GM12878 (cell line): ENCODE measurements at regions not wholly inside any gene's neighbourhood (a gene's known extent, or its start where the extent isn't known, plus 50 kb on each side); places are given as distances from the start of the nearest gene placed in this dataset.

Experiments used
- ATAC-seq: fragments of 200-7000 bp; cut with Tn5 transposase; 3 replicates; pipeline ENCODE4 v1.9.1; 2020; ENCODE audit warnings: mild to moderate bottlenecking, moderate library complexity
- BruUV-seq: library from RNA; stranded (reverse); fragments of 400-500 nt; replicated peaks from 2 replicates; lab custom pipeline; 2021; lab: Mats Ljungman, UMichigan
- CTCF ChIA-PET: fragments of 300-600 bp; sonication (Branson Sonifier 250); formaldehyde crosslinking; extraction: SDS; loops from one replicate; lab custom pipeline; 2021; ENCODE audit warnings: inconsistent platforms; lab: Yijun Ruan, JAX
- POLR2A ChIA-PET: fragments of 350-600 bp; formaldehyde crosslinking; extraction: SDS; loops from one replicate; lab custom pipeline; 2021; ENCODE audit warnings: inconsistent platforms; lab: Charles Lee
- RAD21 ChIA-PET: fragments of 300-600 bp; sonication (Branson Sonifier 250); formaldehyde crosslinking; loops from one replicate; lab custom pipeline; 2023; ENCODE audit warnings: antibody characterized with exemption; ENCODE audit not compliant: unreplicated experiment; lab: Charles Lee
- SMC1A ChIA-PET: fragments of 300-600 bp; sonication (Branson Sonifier 250); formaldehyde crosslinking; loops from one replicate; lab custom pipeline; 2023; ENCODE audit not compliant: unreplicated experiment, uncharacterized antibody; lab: Charles Lee
- DNase-seq: peaks from one replicate; pipeline ENCODE4 v3.0.0-alpha.2; 2011; ENCODE audit warnings: low read depth, low spot score
- FAIRE-seq: peaks from 3 replicates; lab custom pipeline; 2011; peaks lifted over from hg19 to GRCh38; lab: Jason Lieb, UNC
- H2AFZ ChIP-seq: 2 replicates; pipeline ENCODE4 v1.6.0; 2011; ENCODE audit warnings: low read depth, low read length, control low read depth; ENCODE audit not compliant: control insufficient read depth
- H3K27ac ChIP-seq: 2 replicates; pipeline ENCODE4 v1.5.1; 2011; ENCODE audit warnings: control low read depth; ENCODE audit not compliant: control insufficient read depth, insufficient read depth
- H3K27me3 ChIP-seq, 2 experiments: replicated peaks in 1 of 2; 2 replicates each; pipeline versions ENCODE4 v1.6.0 to v1.6.1; 2011; ENCODE audit warnings: low read length in 1 of 2; ENCODE audit not compliant: control insufficient read depth in 2 of 2, insufficient read depth in 2 of 2
- H3K36me3 ChIP-seq, 2 experiments: 2 replicates each; pipeline ENCODE4 v1.5.1; 2011; ENCODE audit warnings: low read length in 1 of 2; ENCODE audit not compliant: control insufficient read depth in 2 of 2, insufficient read depth in 2 of 2
- H3K4me1 ChIP-seq: 2 replicates; pipeline ENCODE4 v1.6.1; 2011; ENCODE audit warnings: mild to moderate bottlenecking, low read length, moderate library complexity, mixed read lengths; ENCODE audit not compliant: control insufficient read depth, insufficient read depth
- H3K4me2 ChIP-seq: 2 replicates; pipeline ENCODE4 v1.6.0; 2011; ENCODE audit warnings: control low read depth; ENCODE audit not compliant: control insufficient read depth, insufficient read depth
- H3K4me3 ChIP-seq: fragments of 200-600 bp; sonication (generic); 2 replicates; pipeline ENCODE4 v1.5.1; 2016
- H3K79me2 ChIP-seq: 2 replicates; pipeline ENCODE4 v1.6.0; 2011; ENCODE audit warnings: low read length; ENCODE audit not compliant: control insufficient read depth, insufficient read depth
- H3K9ac ChIP-seq: 2 replicates; pipeline ENCODE4 v1.8.0; 2011; ENCODE audit warnings: low read length, control low read depth, mixed read lengths; ENCODE audit not compliant: control insufficient read depth, insufficient read depth
- H3K9me3 ChIP-seq: replicated peaks from 3 replicates; pipeline ENCODE4 v1.5.1; 2011; ENCODE audit warnings: mild to moderate bottlenecking, low read length; ENCODE audit not compliant: control insufficient read depth, insufficient read depth
- H4K20me1 ChIP-seq: 2 replicates; pipeline ENCODE4 v1.6.0; 2011; ENCODE audit not compliant: control insufficient read depth, insufficient read depth
- BCLAF1 ChIP-seq: fragments of 450-650 bp; IDR thresholded peaks from 2 replicates; pipeline ENCODE4 v1.6.1; 2017; ENCODE audit warnings: antibody characterized with exemption, mild to moderate bottlenecking, moderate library complexity
- IRF4 ChIP-seq: IDR thresholded peaks from 2 replicates; pipeline ENCODE4 v1.6.1; 2011; ENCODE audit warnings: low read depth, low read length
- MTA3 ChIP-seq: IDR thresholded peaks from 2 replicates; pipeline ENCODE4 v1.6.1; 2012; ENCODE audit warnings: low read length, inconsistent platforms, borderline replicate concordance
- MYC ChIP-seq: IDR thresholded peaks from 2 replicates; pipeline ENCODE4 v1.6.1; 2011; ENCODE audit warnings: mild to moderate bottlenecking, low read length, moderate library complexity, inconsistent platforms; ENCODE audit not compliant: insufficient read depth, insufficient replicate concordance, insufficient read length, severe bottlenecking
- NFIC ChIP-seq: IDR thresholded peaks from 2 replicates; pipeline ENCODE4 v1.6.1; 2012; ENCODE audit warnings: low read depth, mild to moderate bottlenecking, inconsistent platforms, low read length, moderate library complexity
- NFYB ChIP-seq: IDR thresholded peaks from 2 replicates; pipeline ENCODE4 v1.6.1; 2011; ENCODE audit warnings: low read depth, mild to moderate bottlenecking, low read length, improper control_type of control experiment, moderate library complexity; ENCODE audit not compliant: insufficient read depth
- PML ChIP-seq: IDR thresholded peaks from 2 replicates; pipeline ENCODE4 v1.6.1; 2012; ENCODE audit warnings: low read length, inconsistent platforms
- POLR2A ChIP-seq: IDR thresholded peaks from 2 replicates; pipeline ENCODE4 v1.6.1; 2011; ENCODE audit warnings: low read depth, mild to moderate bottlenecking, low read length
- RFX5 ChIP-seq: IDR thresholded peaks from 2 replicates; pipeline ENCODE4 v1.6.1; 2011; ENCODE audit warnings: low read depth, low read length, improper control_type of control experiment
- SIN3A ChIP-seq: IDR thresholded peaks from 2 replicates; pipeline ENCODE4 v1.6.1; 2012; ENCODE audit warnings: low read depth, low read length, improper control_type of control experiment
- SIX5 ChIP-seq: IDR thresholded peaks from 2 replicates; pipeline ENCODE4 v1.6.1; 2011; ENCODE audit warnings: mild to moderate bottlenecking, low read depth, low read length, moderate library complexity; ENCODE audit not compliant: severe bottlenecking
- TARDBP ChIP-seq: IDR thresholded peaks from 2 replicates; pipeline ENCODE4 v1.6.1; 2016; ENCODE audit warnings: borderline replicate concordance
- TCF3 ChIP-seq: IDR thresholded peaks from 2 replicates; pipeline ENCODE4 v1.6.1; 2012; ENCODE audit warnings: low read depth, mild to moderate bottlenecking, low read length, borderline replicate concordance; ENCODE audit not compliant: insufficient read depth
- ZBTB33 ChIP-seq: fragments of 450-650 bp; IDR thresholded peaks from 2 replicates; pipeline ENCODE4 v1.6.1; 2017; ENCODE audit warnings: mild to moderate bottlenecking
- ZNF207 ChIP-seq: fragments of 450-650 bp; IDR thresholded peaks from 2 replicates; pipeline ENCODE4 v1.6.1; 2014; ENCODE audit warnings: antibody characterized with exemption, mild to moderate bottlenecking, borderline replicate concordance
- ZNF384 ChIP-seq: IDR thresholded peaks from 2 replicates; pipeline ENCODE4 v1.6.1; 2012; ENCODE audit warnings: low read depth, mild to moderate bottlenecking, low read length, improper control_type of control experiment, borderline replicate concordance
- WGBS: methylation state at CpG from one replicate; pipeline ENCODE4 v1.1.6; 2016; ENCODE audit warnings: low lambda C conversion rate; ENCODE audit not compliant: insufficient replicate concordance, insufficient coverage; ENCODE audit errors: missing lambda C conversion rate; 5-methylcytosine and 5-hydroxymethylcytosine counted together
- in situ Hi-C: fragments of 300-500 bp; cut with MboI; formaldehyde crosslinking; loops from 9 replicates; pipeline ENCODE4 v1.14.3; 2018; ENCODE audit warnings: mixed read lengths
- intact Hi-C: fragments of 100-400 bp; cut with micrococcal nuclease; formaldehyde crosslinking; loops from one replicate; pipeline ENCODE4 v1.14.2; 2022; ENCODE audit not compliant: unreplicated experiment

GRCh38 chr4:33013282-33013681, 2293.1 kb downstream of the PCDH7 start:
- in situ Hi-C loops: no loop called here
- ChIA-PET RAD21 (no interaction called here), POLR2A (no interaction called here), SMC1A (no interaction called here), CTCF (no interaction called here)
- 14% methylated on average over 2 of the region's 2 CpGs for WGBS
- Histone ChIP-seq H3K36me3 (no peaks in the 10 kb centered on the region), H4K20me1 (no peaks in the 10 kb centered on the region), H3K4me3 (no peak overlapping the region), H3K9ac (no peak overlapping the region), H3K9me3 (no peaks in the 10 kb centered on the region), H3K27ac (no peak overlapping the region), H3K4me2 (no peak overlapping the region), H2AFZ (no peak overlapping the region), H3K79me2 (no peaks in the 10 kb centered on the region), H3K27me3 (no peaks in the 10 kb centered on the region), H3K4me1 (no peaks in the 10 kb centered on the region)
- TF ChIP-seq SIN3A (no peak), RFX5 (peak; percentile 81)
- FAIRE-seq (no peak), ATAC-seq (no peak), DNase-seq (no peak)
- intact Hi-C loops: no loop called here
- BruUV-seq: no TSS peak

GRCh38 chr4:33025236-33025635, 2305.1 kb downstream of the PCDH7 start:
- no peak for DNase-seq
- no peak overlapping the region for H3K4me3 ChIP-seq
- H3K9ac ChIP-seq: no peak overlapping the region
- no peak overlapping the region for H3K27ac ChIP-seq
- POLR2A ChIA-PET: no interaction called here
- no peak overlapping the region for H3K4me2 ChIP-seq
- H4K20me1 ChIP-seq: no peaks in the 10 kb centered on the region
- no peaks in the 10 kb centered on the region for H3K27me3 ChIP-seq
- H3K79me2 ChIP-seq: no peaks in the 10 kb centered on the region
- in situ Hi-C loops: no loop called here
- BruUV-seq: no TSS peak
- RAD21 ChIA-PET: no interaction called here
- no peaks in the 10 kb centered on the region for H3K9me3 ChIP-seq
- no peak for FAIRE-seq
- WGBS: 18% methylated on average over 2 of the region's 2 CpGs
- ATAC-seq: no peak
- SMC1A ChIA-PET: no interaction called here
- CTCF ChIA-PET: no interaction called here
- no peaks in the 10 kb centered on the region for H3K4me1 ChIP-seq
- H2AFZ ChIP-seq: no peak overlapping the region
- no peaks in the 10 kb centered on the region for H3K36me3 ChIP-seq
- intact Hi-C loops: no loop called here
- no peak for TF ChIP-seq MTA3
- TF ChIP-seq IRF4: no peak
- no peak for TF ChIP-seq ZNF384
- no peak for TF ChIP-seq PML
- TF ChIP-seq TCF3: no peak
- TF ChIP-seq BCLAF1: no peak
- no peak for TF ChIP-seq ZBTB33
- TF ChIP-seq TARDBP: no peak
- no peak for TF ChIP-seq NFIC
- no peak for TF ChIP-seq POLR2A
- TF ChIP-seq NFYB: no peak
- TF ChIP-seq SIX5: no peak
- TF ChIP-seq MYC: no peak
- no peak for TF ChIP-seq ZNF207
